ENCODE measurements at regions not wholly inside any gene's neighbourhood (a gene's known extent, or its start where the extent isn't known, plus 50 kb on each side); places are given as distances from the start of the nearest gene placed in this dataset.
A peak's percentile ranks its signal among the peaks of the same experiment; 100 is the strongest.

DNA sequence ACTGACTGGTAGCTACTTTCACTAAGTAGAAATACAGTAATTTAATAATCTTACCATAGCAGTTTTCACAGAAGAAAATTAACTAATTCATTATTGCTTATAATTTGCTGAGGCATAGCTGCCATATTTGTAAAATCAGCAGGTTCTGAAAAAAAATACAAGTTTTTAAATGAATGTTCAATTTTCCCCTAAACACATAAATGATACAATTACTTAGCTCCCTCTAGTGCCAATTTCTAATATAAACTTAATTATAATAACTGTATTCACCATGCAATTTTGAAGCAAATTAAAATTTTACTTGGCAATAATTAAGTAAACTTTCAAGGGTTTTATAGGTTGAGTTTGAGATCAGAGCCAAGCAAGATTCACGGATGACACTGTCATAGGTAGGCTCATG lies 1321.6 kb upstream of the ACVR2A start:
- TF ChIP-seq CTCF (IDR thresholded peaks at IDR 0.05), result peak in 1 of 3 experiments; percentile 40
- no peak for TF ChIP-seq POLR2A (IDR thresholded peaks at IDR 0.05)

All from testis (tissue), 2 donors.